Naive B cell (primary cell): ENCODE measurements at regions not wholly inside any gene's neighbourhood (a gene's known extent, or its start where the extent isn't known, plus 50 kb on each side); places are given as distances from the start of the nearest gene placed in this dataset.

Source experiments
- ATAC-seq, 2 donors: fragments of 150-1000 bp; cut with Tn5 transposase; 2 replicates each; pipeline ENCODE4 v1.10.0; 2021; ENCODE audit warnings: low read depth in 2 of 2, mild to moderate bottlenecking in 2 of 2, moderate library complexity in 2 of 2
- DNase-seq: peaks from one replicate; pipeline ENCODE4 v3.0.0; 2022
- H3K27ac Mint-ChIP-seq, 6 donors: one replicate each; pipeline ENCODE4 v1.8.0; 2020 to 2022; ENCODE audit warnings: mild to moderate bottlenecking in 6 of 6, mixed read lengths in 6 of 6, moderate library complexity in 5 of 6, inconsistent platforms in 2 of 6
- H3K27me3 Mint-ChIP-seq, 3 donors: one replicate each; pipeline ENCODE4 v1.8.0; 2021 to 2022; ENCODE audit warnings: mixed read lengths in 3 of 3, mild to moderate bottlenecking in 1 of 3
- H3K36me3 Mint-ChIP-seq, 2 donors: one replicate each; pipeline ENCODE4 v1.8.0; 2020 to 2022; ENCODE audit warnings: mixed read lengths in 2 of 2, inconsistent platforms in 1 of 2, mild to moderate bottlenecking in 1 of 2
- H3K4me1 Mint-ChIP-seq, 3 donors: one replicate each; pipeline ENCODE4 v1.8.0; 2020 to 2022; ENCODE audit warnings: mixed read lengths in 3 of 3, inconsistent platforms in 1 of 3, mild to moderate bottlenecking in 1 of 3, moderate library complexity in 1 of 3
- H3K4me3 Mint-ChIP-seq, 8 donors: one replicate each; pipeline ENCODE4 v1.8.0; 2020 to 2022; ENCODE audit warnings: mild to moderate bottlenecking in 8 of 8, mixed read lengths in 8 of 8, moderate library complexity in 8 of 8, inconsistent platforms in 2 of 8
- H3K9me3 Mint-ChIP-seq, 7 donors: one replicate each; pipeline ENCODE4 v1.8.0; 2020 to 2022; ENCODE audit warnings: mixed read lengths in 7 of 7, mild to moderate bottlenecking in 5 of 7, inconsistent platforms in 2 of 7, moderate library complexity in 1 of 7

DNA sequence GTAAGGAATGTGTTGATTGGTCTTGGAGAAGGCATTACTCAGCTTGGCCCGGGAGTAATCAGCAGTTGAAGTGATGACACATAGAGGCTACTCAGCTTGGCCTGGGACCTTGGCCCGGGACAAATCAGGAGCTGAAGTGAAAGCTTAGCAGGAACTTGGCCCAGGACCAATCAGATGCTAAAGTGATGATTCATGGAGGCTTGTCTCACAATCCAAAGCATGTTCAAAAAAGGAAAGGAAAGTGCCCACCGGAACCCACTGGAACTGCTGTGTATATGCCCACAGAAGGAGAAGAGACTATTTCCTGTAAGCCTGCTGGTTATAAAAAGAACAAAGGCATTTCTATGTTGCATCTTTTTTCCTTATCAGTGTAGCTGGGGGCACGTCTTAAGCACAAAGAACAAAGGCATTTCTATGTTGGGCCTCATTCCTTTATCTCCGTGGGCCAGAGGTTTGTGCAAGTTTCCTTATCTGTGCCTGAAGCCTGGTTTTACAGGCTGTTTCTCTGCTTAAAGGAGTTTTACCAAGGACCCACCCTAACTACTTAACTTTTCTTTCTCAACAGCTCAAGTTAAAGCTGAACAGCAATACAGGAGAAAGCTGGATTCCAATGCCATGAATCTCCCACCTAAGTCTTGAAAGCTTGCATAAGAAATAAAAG is 1176.7 kb downstream of the NLGN4X start:
- ATAC-seq (no peak), DNase-seq (no peak)
- Mint-ChIP-seq H3K4me3 (no peak overlapping the region), H3K27ac (no peak overlapping the region), H3K27me3 (peaks cover 0 to 4% (median 0%) of the 10 kb centered on the region in 3 donors), H3K4me1 (no peaks in the 10 kb centered on the region), H3K36me3 (no peaks in the 10 kb centered on the region), H3K9me3 (peaks cover 0 to 7% (median 2%) of the 10 kb centered on the region in 7 donors)

DNA sequence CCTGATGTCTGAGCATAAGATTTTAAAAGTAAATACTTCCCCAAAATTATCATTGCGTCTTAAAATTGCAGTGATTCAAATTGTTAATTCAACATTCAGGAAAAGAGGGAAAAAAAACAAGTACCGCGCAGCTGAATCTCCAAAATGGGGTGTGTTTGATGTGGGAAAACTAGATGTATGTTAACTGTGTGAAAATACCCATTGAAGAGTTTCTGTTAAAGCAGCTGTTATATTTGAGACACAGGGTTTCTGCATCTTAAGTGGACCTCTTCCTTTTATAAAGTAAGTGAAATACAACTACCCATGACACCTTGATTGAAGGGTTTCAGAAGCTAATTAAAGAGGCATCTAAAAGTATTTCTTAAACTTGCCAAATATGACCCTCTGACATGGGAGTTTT is 1186.1 kb downstream of the NLGN4X start:
- ATAC-seq (no peak), DNase-seq (no peak)
- Mint-ChIP-seq H3K36me3 (no peaks in the 10 kb centered on the region), H3K27me3 (no peaks in the 10 kb centered on the region), H3K27ac (no peak overlapping the region), H3K4me1 (no peaks in the 10 kb centered on the region), H3K9me3 (peaks cover 0 to 7% (median 1%) of the 10 kb centered on the region in 7 donors), H3K4me3 (no peak overlapping the region)

DNA sequence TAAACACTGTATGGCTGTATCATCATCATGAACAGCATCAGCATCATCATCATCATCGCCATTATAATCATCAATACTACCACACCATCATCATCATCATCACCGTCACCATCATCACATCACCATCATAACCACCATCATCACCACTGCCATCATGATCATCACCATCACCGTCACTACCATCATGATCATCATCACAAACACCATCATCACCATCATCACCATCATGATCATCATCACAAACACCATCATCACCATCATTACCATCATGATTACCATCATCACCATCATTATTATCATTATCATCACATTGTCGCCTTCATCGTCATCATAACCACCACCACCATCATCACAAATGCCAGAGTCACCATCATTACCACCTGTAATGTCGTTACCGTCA is 1196.9 kb downstream of the NLGN4X start:
- DNase-seq (no peak), ATAC-seq (no peak)
- peaks cover 0 to 6% (median 3%) of the 10 kb centered on the region in 7 donors for H3K9me3 Mint-ChIP-seq
- H3K27me3 Mint-ChIP-seq, result no peaks in the 10 kb centered on the region
- H3K4me1 Mint-ChIP-seq, result no peaks in the 10 kb centered on the region
- H3K4me3 Mint-ChIP-seq, result no peak overlapping the region
- H3K36me3 Mint-ChIP-seq, result no peaks in the 10 kb centered on the region
- no peak overlapping the region for H3K27ac Mint-ChIP-seq

DNA sequence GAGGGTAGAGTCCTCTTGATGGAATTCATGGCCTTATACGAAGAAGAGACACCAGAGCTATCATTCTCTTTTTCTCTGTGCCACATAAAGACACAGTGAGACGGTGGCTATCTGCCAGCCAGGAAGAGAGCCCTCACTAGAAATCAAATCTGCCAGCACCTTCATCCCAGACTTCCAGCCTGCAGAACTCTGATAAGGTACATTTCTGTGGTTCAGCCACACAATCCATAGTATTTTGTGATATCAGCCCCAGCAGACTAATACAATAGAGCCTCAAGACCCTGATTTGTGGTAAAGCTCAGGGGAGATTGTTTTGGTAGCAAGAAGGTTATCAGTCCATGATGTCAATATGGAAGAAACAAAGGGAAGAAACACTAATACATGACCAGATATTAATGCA is 1213.2 kb downstream of the NLGN4X start:
- Mint-ChIP-seq H3K27ac (no peak overlapping the region), H3K4me3 (no peak overlapping the region), H3K36me3 (no peaks in the 10 kb centered on the region), H3K4me1 (no peaks in the 10 kb centered on the region), H3K27me3 (no peaks in the 10 kb centered on the region), H3K9me3 (peaks cover 0 to 3% (median 0%) of the 10 kb centered on the region in 7 donors)
- DNase-seq (no peak), ATAC-seq (no peak)

DNA sequence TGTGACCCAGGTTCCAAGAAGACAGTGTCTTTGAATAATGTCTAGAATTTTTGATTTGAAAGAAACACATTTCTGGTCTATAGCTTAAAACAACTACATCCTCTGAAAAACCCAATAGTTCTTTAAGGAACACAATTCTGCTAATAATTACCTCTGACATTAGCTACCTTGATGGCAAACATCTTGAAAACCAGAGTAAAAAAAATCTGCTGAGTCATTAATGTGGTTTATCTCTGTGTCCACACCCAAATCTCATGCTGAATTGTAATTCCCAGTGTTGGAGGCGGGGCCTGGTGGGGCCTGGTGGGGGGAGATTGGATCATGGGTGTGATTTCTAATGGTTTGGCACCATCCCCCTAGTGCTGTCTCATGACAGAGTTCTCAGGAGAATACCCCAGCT is 1233.8 kb downstream of the NLGN4X start:
- peaks cover 0 to 7% of the 10 kb centered on the region in 2 donors for H3K36me3 Mint-ChIP-seq
- no peak overlapping the region for H3K4me3 Mint-ChIP-seq
- H3K27ac Mint-ChIP-seq, result peak overlapping the region in 1 of 6 donors; percentile 81
- no peaks in the 10 kb centered on the region for H3K4me1 Mint-ChIP-seq
- no peaks in the 10 kb centered on the region for H3K27me3 Mint-ChIP-seq
- H3K9me3 Mint-ChIP-seq, result peaks cover 0 to 17% (median 7%) of the 10 kb centered on the region in 7 donors
- ATAC-seq (no peak), DNase-seq (no peak)

DNA sequence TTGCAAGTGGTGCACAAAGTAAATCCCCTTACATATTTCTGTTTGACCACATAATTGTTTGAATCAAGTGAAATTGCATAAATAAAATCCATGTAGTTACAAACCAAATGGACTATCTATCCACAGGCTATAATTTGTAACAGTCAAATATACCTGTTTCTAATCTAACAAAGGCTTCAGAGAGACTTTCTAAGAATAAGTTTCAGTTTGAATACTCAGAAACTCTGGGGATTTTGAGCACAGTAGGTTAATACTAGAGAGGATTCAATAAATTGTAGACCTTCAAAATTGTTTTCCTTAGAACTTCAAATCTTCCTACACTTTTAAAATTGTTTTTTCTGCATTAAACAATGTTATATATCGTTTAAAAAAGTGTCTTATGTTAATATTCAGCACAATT is 1250.1 kb downstream of the NLGN4X start:
- no peak for ATAC-seq
- no peaks in the 10 kb centered on the region for H3K4me1 Mint-ChIP-seq
- no peak overlapping the region for H3K4me3 Mint-ChIP-seq
- H3K27ac Mint-ChIP-seq, result no peak overlapping the region
- no peaks in the 10 kb centered on the region for H3K27me3 Mint-ChIP-seq
- DNase-seq, result no peak
- H3K36me3 Mint-ChIP-seq, result no peaks in the 10 kb centered on the region
- peaks cover 2 to 14% (median 5%) of the 10 kb centered on the region in 7 donors for H3K9me3 Mint-ChIP-seq

DNA sequence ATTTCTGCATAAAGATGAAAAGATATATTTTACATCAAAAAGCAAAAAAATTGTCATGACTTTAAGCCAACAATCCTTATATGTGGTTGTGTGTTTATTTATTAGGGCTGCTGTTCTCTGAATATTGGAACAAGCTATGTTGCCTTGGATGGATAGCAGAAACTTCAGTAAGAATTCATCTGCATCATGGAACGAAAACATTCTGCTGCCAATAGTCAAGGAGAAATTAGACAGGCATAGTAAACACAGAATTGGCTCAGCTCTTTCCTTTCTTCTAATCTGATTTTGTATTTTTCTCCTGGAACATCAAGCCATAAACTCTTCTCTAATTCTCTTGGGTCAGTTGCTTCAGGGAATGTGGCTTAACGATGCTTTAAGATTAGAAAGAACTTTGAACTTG is 1257.0 kb downstream of the NLGN4X start:
- H3K27me3 Mint-ChIP-seq, result no peaks in the 10 kb centered on the region
- no peaks in the 10 kb centered on the region for H3K4me1 Mint-ChIP-seq
- H3K9me3 Mint-ChIP-seq, result peaks cover 0 to 32% (median 10%) of the 10 kb centered on the region in 7 donors
- ATAC-seq, result no peak
- H3K4me3 Mint-ChIP-seq, result no peak overlapping the region
- no peak overlapping the region for H3K27ac Mint-ChIP-seq
- no peak for DNase-seq
- H3K36me3 Mint-ChIP-seq, result no peaks in the 10 kb centered on the region

DNA sequence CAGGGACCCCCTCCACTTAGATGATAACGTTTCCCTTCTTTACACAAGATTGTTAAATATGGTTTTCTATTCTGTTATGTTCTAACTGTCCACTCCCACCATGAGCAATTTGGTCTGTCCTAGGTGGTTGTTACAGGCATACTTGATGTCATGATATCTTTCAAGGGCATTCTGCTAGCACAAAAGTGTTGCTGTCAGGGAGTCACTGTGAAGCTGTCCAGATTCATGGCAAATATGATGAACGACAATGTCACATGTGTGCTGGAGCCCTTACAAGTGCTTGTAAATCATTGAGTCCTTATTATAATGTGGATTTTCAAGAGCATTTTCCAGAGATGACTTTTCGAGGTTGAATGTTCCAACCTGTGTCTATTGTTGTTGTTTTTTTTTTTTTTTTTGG is 1250.7 kb upstream of the PRKX start:
- Mint-ChIP-seq H3K36me3 (no peaks in the 10 kb centered on the region), H3K4me3 (no peak overlapping the region), H3K4me1 (no peaks in the 10 kb centered on the region), H3K27me3 (no peaks in the 10 kb centered on the region), H3K9me3 (peaks cover 0 to 13% (median 7%) of the 10 kb centered on the region in 7 donors), H3K27ac (no peak overlapping the region)
- DNase-seq, result no peak
- ATAC-seq, result no peak

DNA sequence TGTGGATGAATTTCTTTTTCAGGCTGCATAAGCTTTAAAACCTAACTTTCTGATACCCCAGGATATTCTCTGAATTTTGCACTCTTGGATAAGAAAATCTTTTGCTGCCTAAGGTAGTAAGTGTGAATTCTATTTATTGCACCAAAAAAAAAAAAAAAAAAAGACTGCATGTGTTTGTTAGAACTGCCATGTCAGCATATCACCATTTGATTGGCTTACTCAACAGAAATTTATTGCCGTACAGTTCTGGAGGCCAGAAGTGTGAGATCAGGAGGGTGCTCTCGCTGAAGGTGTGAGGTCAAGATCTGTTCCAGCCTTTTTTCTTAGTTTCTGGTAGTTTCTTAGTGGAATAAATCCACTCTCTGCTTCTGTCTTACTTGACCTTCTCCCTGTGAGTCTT is 1250.0 kb upstream of the PRKX start:
- no peaks in the 10 kb centered on the region for H3K36me3 Mint-ChIP-seq
- DNase-seq (no peak), ATAC-seq (no peak)
- no peaks in the 10 kb centered on the region for H3K4me1 Mint-ChIP-seq
- peaks cover 0 to 12% (median 6%) of the 10 kb centered on the region in 7 donors for H3K9me3 Mint-ChIP-seq
- peak overlapping the region in 1 of 8 donors; percentile 35 for H3K4me3 Mint-ChIP-seq
- no peak overlapping the region for H3K27ac Mint-ChIP-seq
- no peaks in the 10 kb centered on the region for H3K27me3 Mint-ChIP-seq

DNA sequence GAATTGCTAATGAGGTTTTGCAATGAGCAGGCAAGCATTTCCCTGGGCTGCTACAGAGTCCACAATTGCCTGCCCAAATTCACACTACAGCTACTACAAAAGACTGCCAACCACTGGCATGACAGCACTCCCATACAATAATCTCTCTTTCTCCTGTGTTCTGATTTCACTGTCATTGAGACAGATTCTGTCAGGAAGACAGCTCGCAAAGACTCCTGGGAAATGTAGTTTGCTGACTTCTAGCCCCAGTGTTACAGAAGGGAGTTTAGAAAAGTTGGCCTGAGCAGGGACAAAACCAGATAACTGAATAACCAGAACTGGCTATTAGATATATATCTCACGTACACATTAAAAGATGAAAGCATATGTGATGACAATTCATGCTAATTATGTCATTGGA is 1231.3 kb upstream of the PRKX start:
- no peaks in the 10 kb centered on the region for H3K9me3 Mint-ChIP-seq
- no peak overlapping the region for H3K4me3 Mint-ChIP-seq

DNA sequence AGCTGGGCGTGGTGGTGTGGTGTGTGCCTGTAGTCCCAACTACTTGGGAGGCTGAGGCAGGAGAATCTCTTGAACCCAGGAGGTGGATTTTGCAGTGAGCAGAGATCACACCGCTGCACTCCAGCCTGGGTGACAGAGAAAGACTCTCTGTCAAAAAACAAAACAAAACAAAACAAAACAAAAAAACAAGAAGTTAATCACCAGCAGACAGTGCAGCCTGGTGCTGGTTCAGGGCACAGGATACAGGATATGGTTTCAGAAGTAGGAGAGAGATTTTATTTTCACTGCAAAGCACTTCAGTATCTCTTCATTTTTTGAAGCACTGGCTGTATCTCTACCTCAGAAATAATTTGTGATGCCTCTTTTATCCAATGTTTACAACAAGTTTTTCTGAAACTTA is 1222.9 kb upstream of the PRKX start:
- Mint-ChIP-seq H3K27ac (peak overlapping the region; percentile 84 to 99 (median 96)), H3K4me1 (peaks cover 9 to 28% (median 13%) of the 10 kb centered on the region in 3 donors), H3K9me3 (no peaks in the 10 kb centered on the region), H3K27me3 (no peaks in the 10 kb centered on the region), H3K36me3 (no peaks in the 10 kb centered on the region), H3K4me3 (peak overlapping the region; percentile 18 to 83 (median 67))
- ATAC-seq (peak; percentile 72 to 73), DNase-seq (peak; percentile 27)

More for the DNA sequence above, 1231.3 kb upstream of the PRKX start:
- no peaks in the 10 kb centered on the region for H3K27me3 Mint-ChIP-seq
- no peaks in the 10 kb centered on the region for H3K36me3 Mint-ChIP-seq
- ATAC-seq (no peak), DNase-seq (no peak)
- peak overlapping the region in 1 of 6 donors; percentile 7 for H3K27ac Mint-ChIP-seq
- H3K4me1 Mint-ChIP-seq, result no peaks in the 10 kb centered on the region

DNA sequence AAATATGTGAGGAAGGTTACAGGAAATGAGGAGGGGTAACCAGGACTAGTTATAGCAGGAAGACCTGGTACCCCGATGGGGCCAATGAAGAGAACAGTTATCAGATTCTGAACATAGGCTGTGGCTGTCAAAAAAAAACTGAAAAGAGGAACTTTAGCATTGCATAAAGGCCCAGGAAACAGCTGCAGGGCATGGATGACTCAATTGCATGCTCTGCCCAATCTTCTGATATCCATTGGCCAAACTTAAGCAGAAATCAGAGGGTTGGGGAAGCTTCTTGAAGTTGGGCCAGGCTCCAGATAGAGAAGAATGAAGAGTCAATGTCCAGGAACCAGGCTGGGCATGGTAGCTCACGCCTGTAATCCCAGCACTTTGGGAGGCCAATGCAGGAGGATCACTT is 1222.4 kb upstream of the PRKX start:
- ATAC-seq (peak; percentile 89 to 90), DNase-seq (peak; percentile 56)
- peak overlapping the region; percentile 84 to 99 (median 96) for H3K27ac Mint-ChIP-seq
- peak overlapping the region; percentile 18 to 83 (median 67) for H3K4me3 Mint-ChIP-seq
- no peaks in the 10 kb centered on the region for H3K27me3 Mint-ChIP-seq
- peaks cover 0 to 1% (median 0%) of the 10 kb centered on the region in 7 donors for H3K9me3 Mint-ChIP-seq
- no peaks in the 10 kb centered on the region for H3K36me3 Mint-ChIP-seq
- H3K4me1 Mint-ChIP-seq, result peaks cover 9 to 28% (median 13%) of the 10 kb centered on the region in 3 donors

DNA sequence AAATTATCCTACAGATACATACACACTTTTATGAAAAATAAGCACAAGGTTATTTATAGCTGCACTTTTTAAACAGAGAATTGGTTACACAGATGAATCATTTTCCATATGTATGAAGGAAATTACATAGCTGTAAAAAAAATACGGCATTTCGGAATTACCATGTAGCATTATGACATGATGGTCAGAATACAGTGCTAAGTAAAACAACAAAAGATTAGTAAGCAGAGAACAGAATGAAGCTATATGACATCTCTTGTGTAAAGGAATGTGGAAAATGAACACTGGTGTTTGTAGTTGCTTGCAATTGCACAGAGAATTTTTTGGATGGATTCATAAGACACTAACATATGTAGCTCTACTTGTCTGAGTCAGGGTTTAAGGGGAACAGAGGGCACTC is 1222.0 kb upstream of the PRKX start:
- H3K9me3 Mint-ChIP-seq, result peaks cover 0 to 4% (median 0%) of the 10 kb centered on the region in 7 donors
- peak overlapping the region in 7 of 8 donors; percentile 18 to 83 (median 77) for H3K4me3 Mint-ChIP-seq
- H3K4me1 Mint-ChIP-seq, result peaks cover 9 to 28% (median 13%) of the 10 kb centered on the region in 3 donors
- H3K27ac Mint-ChIP-seq, result peak overlapping the region; percentile 84 to 99 (median 96)
- H3K27me3 Mint-ChIP-seq, result no peaks in the 10 kb centered on the region
- no peak for DNase-seq
- no peaks in the 10 kb centered on the region for H3K36me3 Mint-ChIP-seq
- peak in 1 of 2 donors; percentile 8 for ATAC-seq

DNA sequence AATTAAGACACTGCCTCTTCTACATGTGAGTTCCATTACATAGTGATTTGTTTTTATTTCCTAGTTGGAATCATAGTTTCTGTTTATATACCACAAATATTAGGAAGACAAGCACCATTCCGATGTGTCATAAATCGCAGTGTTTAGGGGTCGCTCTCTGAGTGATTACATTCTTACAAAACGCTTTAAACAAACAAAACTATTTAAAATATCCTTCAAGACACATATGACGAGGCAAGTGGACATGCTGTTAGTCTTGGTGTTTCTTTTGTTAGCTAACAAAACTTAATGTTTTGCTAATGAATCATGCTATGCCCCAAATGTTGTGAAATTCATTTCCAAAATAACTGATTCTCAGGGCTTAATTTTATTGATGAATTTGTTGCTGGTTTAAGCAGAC is 1219.3 kb upstream of the PRKX start:
- ATAC-seq, result no peak
- H3K27ac Mint-ChIP-seq, result no peak overlapping the region
- H3K4me3 Mint-ChIP-seq, result no peak overlapping the region
- peaks cover 9 to 27% (median 13%) of the 10 kb centered on the region in 3 donors for H3K4me1 Mint-ChIP-seq
- DNase-seq, result no peak
- no peaks in the 10 kb centered on the region for H3K36me3 Mint-ChIP-seq
- no peaks in the 10 kb centered on the region for H3K27me3 Mint-ChIP-seq
- H3K9me3 Mint-ChIP-seq, result peaks cover 0 to 4% (median 0%) of the 10 kb centered on the region in 7 donors
